Stimulated activated CD8-positive, alpha-beta memory T cell treated with anti-CD3 and anti-CD28 coated beads, Interleukin-4, amount 100 ng/mL, for 48 hours (primary cell): ENCODE measurements at regions not wholly inside any gene's neighbourhood (a gene's known extent, or its start where the extent isn't known, plus 50 kb on each side); places are given as distances from the start of the nearest gene placed in this dataset.

Source experiments
- DNase-seq: peaks from one replicate; pipeline ENCODE4 v3.0.0-alpha.2; 2020

DNA sequence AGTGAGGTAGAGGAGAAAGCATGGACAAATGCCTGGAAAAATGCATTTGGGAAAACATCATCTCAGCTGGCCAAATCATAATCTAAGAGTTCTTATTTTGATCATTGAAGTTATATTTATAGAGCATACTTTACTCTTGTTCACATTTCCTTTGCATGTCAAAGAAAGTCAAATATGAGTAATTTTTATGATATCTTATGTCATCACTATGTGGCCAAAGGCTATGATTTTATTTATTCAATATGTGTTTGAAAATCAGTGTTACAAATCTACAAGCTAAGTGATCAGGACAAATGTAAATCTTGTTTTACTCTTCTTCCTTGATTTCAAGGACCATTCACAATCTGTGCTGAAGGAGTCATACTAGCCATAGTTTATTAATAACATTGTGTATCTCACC, 237.2 kb upstream of the DPH6 start:
- DNase-seq: no peak

GRCh38 chr15:35784745-35785144, 238.8 kb upstream of the DPH6 start:
- DNase-seq: no peak

DNA sequence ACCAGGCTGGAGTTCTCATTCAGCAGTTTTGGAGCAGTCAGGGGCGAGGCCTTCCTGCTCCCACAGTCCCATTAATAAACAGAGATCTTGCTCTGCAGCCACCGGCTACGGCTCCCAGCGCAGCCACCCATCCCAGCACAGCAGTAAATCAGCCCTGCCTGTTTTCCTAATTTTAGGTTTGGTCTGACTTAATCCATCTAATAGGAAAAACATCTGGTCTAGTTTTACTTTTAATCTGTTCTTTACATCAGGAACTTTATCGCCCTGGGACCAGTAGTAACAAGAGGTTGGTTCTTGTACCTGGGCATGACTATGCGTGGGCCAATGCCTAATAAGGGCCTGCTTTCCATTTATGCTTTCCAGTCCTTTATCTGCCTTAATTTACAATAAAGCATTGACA, 264.0 kb upstream of the DPH6 start:
- DNase-seq: no peak

DNA sequence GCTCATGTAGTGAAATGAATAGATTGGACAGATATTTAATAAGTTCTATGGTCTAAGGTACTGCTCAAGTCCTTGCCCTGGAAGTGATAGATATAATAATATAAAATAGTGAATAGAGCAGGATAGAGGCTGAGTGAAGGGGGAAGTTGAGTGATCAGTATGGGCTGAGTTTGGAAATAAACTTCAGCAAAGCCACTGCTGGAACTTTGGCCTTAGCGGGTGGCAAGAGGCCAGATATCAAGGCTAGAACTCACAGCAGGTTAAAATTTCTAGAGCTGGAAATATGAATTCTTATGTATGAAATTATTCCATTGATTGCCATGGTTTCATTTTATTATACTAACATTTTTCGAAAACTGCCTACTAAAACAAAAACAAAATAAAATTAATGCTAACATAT, 267.6 kb upstream of the DPH6 start:
- no peak for DNase-seq

DNA sequence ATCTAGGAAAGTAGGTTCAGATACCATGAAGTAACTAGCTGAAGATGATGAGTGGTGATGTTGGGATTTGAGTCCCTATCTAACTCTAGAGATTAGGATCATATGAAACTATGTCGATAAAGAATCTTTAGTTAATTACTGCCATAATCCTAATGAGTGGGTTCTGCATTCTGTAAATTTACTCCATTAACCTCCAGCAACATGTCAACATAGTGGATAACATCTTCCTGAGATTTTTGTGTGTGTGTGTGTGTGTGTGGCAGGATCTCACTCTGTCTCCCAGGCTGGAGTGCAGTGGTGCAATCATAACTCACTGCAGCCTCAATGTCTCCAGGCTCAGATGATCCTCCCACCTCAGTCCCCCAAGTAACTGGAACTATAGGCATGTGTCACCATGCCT, 272.9 kb upstream of the DPH6 start:
- DNase-seq: no peak

DNA sequence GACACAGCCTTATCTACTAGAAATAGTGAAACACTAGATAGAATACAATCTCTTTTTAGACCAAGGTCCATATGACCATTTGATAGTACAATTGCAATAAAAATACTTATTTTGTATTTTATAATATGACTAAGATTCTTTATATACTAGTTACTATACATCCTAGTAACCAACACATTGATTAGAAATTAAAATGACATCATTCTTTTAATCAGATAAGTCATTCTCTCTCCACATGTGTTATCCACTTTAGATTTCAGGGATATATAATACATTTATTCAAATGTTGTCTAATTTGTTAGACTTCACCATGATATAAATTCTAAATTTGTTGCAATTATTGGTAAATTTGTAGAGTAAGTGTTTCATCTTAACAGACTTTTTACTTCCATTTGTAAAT, 276.2 kb upstream of the DPH6 start:
- no peak for DNase-seq

DNA sequence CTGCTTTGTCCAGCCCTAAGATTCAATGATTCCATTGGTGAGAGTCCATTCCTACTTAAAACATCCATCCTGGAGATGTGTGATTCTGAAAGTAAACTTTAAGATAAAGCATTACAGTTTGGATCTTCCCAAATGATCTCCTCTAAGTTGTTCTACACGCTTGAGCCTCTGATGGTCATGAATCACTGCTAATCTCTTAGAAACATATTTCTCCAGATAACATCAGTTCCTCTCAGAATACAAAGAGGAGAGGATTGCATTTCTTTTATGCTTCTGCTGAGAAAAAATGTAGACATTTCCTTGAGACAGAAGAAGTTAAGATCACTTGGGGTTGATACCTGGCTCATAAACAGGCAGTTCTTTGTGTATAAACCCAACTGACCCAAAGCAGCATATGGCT, 281.2 kb upstream of the DPH6 start:
- DNase-seq: no peak

DNA sequence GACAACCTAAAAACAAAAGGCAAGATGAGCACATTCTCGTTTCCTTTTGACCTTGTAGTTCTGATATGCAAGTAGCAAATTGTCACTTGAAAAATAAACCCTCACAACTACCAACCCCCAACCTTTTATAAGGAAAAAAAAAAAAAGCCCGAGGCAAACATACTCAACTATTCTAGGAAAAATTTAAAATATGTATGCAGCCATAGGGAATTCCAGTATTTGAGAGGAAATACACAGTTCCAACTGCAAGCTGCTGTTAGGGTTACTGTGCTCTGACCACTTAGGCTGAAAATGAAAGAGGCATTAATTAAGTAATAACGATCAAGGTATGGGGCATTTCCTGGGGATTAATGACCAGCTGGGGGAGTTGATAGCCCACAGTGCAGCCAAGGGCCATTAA, 281.9 kb upstream of the DPH6 start:
- no peak for DNase-seq

DNA sequence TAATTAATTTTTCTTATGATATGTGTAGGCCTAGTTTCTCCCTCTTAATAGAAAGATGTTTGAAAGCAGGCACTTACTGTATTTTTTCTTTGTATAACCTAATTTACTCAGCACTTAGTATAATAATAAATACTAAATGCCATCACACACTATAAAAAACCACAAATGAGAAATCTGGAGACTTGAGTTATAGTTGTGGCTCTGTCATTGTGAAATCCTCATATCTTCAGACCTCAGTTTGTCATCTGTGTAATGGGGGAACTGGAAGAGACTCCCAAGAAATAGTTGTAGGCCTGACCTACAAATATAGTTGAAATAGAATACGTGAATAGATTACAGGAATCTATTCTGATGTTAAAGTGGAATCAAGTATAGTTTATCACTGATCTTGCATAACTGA, 287.6 kb upstream of the DPH6 start:
- DNase-seq: no peak

DNA sequence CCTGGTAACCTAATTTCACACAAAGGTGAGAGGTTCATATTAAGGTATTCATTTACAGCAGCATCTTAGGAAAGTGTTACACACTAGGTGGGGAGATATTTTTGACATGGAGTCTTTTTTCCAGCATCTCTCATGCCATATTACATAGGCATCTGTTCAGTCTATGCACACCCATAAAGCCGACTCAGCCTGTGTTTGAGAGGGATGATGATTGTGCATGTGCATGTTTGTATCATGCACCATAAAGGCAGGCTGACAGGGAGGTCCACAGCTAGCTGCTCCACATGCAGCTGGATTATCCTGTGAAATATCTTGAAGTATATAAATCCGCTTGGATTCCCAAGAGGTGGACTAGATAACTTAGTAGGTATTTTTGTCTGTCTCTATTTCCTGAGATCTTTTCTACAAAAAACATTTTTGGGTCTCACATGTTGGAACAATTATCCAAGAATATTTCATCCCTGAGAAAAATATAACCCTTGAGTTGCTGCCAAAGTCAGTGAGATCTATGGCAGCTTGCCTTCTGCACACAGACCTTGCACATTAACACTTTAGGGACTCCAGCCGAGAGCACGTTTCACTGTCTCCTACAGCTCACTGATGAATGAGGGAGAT, 288.4 kb upstream of the DPH6 start:
- no peak for DNase-seq

GRCh38 chr15:35834866-35835265, 288.9 kb upstream of the DPH6 start:
- no peak for DNase-seq

DNA sequence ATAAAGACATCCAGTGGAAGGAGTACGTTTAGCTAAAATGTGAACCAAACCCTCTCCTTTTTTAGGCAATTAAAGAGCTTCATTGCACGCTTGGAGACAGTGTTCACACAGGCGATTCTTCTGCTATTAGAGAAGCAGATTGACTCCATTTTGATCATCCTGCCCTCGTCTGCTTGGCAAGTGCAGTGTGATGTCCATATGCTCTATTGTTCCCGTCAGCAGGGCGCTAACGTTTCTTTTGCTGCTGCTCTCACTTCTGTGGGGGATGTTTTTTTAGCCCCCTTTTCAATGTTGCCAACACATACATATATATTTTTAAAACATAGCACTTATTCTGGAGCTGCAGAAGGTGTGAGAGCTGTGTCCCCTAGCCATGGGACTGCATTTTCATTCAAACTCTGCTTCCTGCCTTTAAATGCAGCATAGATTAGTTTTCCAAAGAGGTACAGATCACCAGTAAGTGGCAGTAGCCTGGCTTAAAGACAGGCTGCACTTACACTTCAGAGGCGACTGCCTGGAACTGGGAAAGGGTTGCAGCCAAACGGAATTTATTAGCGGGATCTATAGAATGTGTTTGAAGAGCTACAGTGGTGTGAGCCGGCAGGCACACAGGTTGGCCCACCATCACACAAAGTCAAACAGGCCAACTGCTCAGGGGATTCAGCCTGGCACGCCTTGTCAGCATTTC, 292.6 kb upstream of the DPH6 start:
- no peak for DNase-seq

- no peak for DNase-seq
Observed at GRCh38 chr15:35842631-35843030, 296.7 kb upstream of the DPH6 start.

GRCh38 chr15:35843498-35843897, 297.5 kb upstream of the DPH6 start:
- DNase-seq: no peak

- DNase-seq: no peak
Observed at GRCh38 chr15:35850284-35850683, 304.3 kb upstream of the DPH6 start.

DNA sequence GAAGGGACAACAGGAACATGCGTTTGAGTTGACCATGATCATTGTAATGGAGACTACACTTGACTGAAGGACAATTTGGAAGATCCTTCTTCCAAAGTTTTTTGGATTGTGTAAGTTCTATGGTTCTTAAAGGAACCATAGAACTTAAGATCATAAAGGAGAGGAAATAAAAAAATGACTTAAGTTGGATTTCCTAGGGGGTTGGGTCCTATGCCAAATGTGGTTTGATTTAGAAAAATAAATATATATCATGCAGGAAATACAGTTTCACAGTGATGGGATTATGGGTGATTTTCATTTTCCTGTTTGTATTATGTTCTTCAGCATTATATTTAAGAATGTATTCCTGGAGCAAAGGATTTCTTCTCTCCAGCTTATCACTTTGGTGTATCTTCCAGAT, 305.5 kb upstream of the DPH6 start:
- no peak for DNase-seq

GRCh38 chr15:35852818-35853624, 307.1 kb upstream of the DPH6 start:
- no peak for DNase-seq

GRCh38 chr15:35854316-35854715, 308.4 kb upstream of the DPH6 start:
- DNase-seq: no peak

DNA sequence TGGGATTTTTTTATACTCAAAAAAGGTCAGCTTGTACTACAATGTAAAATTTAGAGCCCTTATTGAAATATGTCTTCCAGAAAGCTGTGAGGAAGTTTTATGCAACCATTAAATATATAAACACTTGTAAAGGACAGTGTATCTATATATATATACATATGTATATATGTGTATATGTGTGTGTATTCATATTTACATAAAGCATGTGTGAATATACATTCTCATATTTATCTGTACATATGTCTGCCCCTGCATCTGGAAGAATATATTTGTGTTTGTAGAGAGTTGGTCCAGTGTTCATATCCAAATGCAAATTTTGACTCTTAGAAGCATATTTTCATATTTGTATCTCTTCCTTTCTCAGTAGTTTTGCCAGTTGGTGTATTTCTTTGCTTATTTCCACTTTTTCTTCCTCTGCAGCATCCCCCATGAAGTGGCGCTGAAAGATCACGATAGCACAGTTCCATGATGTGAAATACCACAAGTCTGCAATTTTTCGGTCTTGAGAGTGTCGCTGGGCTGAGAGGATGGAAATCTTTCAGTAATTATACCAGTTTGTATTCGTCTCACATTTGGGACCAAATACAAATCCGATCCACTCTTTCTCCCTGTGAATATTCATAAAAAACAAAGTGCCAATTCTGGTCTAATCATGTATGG, 311.7 kb upstream of the DPH6 start:
- DNase-seq: no peak

- no peak for DNase-seq
Observed at GRCh38 chr15:35858707-35859106, 312.7 kb upstream of the DPH6 start.

DNA sequence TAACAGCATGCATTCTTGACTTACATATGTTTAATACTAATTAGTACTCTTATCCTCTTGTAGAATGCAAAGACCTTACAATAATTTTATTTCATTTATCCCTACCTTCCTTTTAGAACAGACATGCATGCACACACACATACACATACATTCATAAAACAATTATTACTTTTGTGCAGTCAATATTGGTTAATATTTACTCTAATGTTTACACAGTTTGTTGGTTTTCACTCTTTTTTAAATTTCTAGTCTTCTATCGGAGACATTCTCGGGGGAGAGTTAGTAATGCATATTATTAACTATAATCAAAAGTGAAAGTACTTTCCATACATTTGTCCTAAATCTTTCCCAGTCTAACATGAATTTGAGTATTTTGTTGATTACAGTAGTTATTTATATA, 317.7 kb upstream of the DPH6 start:
- no peak for DNase-seq

DNA sequence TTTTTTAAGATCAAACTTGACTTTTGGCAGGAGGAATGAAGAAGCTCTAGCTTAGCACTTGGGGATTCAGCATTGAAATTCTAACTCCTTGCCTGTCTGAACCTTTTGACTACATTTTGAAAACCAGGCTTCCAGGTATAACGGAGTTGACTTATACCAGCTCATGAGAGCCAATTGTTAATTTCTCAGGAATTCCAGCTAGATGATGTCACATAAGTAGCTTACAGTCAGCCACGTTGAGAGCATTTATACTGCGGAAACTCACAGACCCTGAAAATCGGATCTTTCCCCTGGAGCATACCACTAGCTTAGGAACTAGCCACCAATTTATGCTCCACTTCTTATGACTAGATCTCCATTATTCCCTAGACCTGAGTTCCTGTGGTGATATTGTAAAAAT, 321.4 kb upstream of the DPH6 start:
- no peak for DNase-seq

DNA sequence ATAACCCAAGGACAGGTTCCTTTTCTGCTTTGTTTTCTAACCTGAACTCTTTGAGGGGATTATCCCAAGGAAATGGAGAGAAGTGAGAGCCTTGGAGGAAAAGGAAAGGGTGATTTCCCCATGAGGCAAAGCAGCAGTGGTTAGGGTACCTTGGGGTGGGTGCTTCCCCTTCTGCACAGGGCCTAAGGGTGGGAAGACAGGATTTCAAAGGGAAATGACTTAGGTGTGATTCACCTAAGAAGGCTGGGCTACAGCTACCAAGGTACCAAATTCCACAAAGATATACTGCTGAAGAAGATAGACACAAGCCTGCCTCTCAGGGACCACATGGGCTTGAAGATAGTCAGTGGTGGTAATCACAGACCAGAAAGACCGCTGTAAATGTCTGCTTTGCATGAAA, 325.3 kb upstream of the DPH6 start:
- DNase-seq: no peak

DNA sequence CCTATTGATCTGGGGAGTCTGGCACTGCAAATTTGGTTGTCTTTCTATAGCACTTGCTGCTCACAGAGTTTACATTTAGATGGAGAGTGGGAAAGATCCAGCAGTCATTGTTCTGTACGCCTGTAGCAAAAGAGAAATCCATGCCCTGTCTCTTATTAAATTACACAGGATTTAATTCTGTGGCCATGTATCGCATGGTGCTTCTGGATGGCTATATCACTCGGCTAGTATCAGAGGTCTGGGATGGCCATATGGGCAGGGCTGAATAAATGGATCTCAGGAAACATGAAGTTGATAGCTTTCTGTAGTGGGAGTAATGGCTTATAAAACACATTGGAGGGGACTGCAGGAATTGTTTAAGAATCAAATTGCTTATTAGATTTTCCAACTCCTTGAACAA, 325.8 kb upstream of the DPH6 start:
- no peak for DNase-seq
